ENCODE measurements at regions not wholly inside any gene's neighbourhood (a gene's known extent, or its start where the extent isn't known, plus 50 kb on each side); places are given as distances from the start of the nearest gene placed in this dataset.

GRCh38 chr6:104639668-104640067 is 220.1 kb downstream of the HACE1 start:
- TF ChIP-seq, protein P1, sequence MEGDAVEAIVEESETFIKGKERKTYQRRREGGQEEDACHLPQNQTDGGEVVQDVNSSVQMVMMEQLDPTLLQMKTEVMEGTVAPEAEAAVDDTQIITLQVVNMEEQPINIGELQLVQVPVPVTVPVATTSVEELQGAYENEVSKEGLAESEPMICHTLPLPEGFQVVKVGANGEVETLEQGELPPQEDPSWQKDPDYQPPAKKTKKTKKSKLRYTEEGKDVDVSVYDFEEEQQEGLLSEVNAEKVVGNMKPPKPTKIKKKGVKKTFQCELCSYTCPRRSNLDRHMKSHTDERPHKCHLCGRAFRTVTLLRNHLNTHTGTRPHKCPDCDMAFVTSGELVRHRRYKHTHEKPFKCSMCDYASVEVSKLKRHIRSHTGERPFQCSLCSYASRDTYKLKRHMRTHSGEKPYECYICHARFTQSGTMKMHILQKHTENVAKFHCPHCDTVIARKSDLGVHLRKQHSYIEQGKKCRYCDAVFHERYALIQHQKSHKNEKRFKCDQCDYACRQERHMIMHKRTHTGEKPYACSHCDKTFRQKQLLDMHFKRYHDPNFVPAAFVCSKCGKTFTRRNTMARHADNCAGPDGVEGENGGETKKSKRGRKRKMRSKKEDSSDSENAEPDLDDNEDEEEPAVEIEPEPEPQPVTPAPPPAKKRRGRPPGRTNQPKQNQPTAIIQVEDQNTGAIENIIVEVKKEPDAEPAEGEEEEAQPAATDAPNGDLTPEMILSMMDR (IDR thresholded peaks at IDR 0.05): no peak
- no peak for TF ChIP-seq POLR2A (IDR thresholded peaks at IDR 0.05)
